HEK293T (cell line): ENCODE measurements at regions not wholly inside any gene's neighbourhood (a gene's known extent, or its start where the extent isn't known, plus 50 kb on each side); places are given as distances from the start of the nearest gene placed in this dataset.

Experiments used
- FOXM1 ChIP-seq: fragments of 450-650 bp; IDR thresholded peaks from 2 replicates; pipeline ENCODE4 v1.6.1; 2017; ENCODE audit warnings: mild to moderate bottlenecking, borderline replicate concordance
- NFRKB ChIP-seq: fragments of 450-650 bp; IDR thresholded peaks from 2 replicates; pipeline ENCODE4 v1.6.1; 2016; ENCODE audit warnings: mild to moderate bottlenecking, moderate library complexity
- SP1 ChIP-seq: fragments of 450-650 bp; IDR thresholded peaks from 2 replicates; pipeline ENCODE4 v1.6.1; 2017
- TARDBP ChIP-seq: fragments of 450-650 bp; IDR thresholded peaks from 2 replicates; pipeline ENCODE4 v1.6.1; 2016
- ZNF384 ChIP-seq: fragments of 450-650 bp; IDR thresholded peaks from 2 replicates; pipeline ENCODE4 v1.6.1; 2016

DNA sequence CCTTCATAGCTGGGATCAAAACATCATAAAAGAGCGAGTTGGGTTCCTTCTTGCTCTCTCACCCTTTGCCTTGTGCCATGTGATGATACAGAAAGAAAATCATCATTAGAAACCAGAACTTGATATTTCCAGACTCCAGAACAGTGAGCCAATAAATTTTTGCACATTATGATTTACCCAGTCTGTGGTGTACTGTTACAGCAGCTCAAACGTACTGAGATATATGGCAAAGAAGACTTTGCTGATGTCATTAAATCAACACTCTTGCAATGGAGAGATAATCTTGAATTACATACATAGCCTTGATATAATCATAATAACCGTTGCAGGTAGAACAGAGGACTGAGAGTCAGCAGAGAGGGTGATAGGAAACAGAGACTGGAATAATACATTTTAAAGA is 1271.6 kb downstream of the CDH12 start:
- no peak for TF ChIP-seq NFRKB
- TF ChIP-seq ZNF384: no peak
- no peak for TF ChIP-seq FOXM1
- no peak for TF ChIP-seq TARDBP
- TF ChIP-seq SP1: no peak
